ENCODE measurements at regions not wholly inside any gene's neighbourhood (a gene's known extent, or its start where the extent isn't known, plus 50 kb on each side); places are given as distances from the start of the nearest gene placed in this dataset.

- TF ChIP-seq PRDM15 (CRISPR knock-in tag; IDR thresholded peaks at IDR 0.05), result no peak
- TF ChIP-seq JAZF1 (CRISPR knock-in tag; IDR thresholded peaks at IDR 0.05), result no peak
- TF ChIP-seq ELF4 (CRISPR knock-in tag; IDR thresholded peaks at IDR 0.05; ENCODE audit: low read depth), result no peak
- no peak for TF ChIP-seq OVOL2 (CRISPR knock-in tag; IDR thresholded peaks at IDR 0.05; ENCODE audit: borderline replicate concordance)
- no peak for TF ChIP-seq ZNF232 (CRISPR knock-in tag; IDR thresholded peaks at IDR 0.05)
These were observed 345.9 kb upstream of the MANEA start (continued) for GRCh38 chr6:95231416-95231815.

- Mint-ChIP-seq H3K36me3 (no peaks in the 10 kb centered on the region), H3K27ac (no peak overlapping the region), H3K4me3 (no peak overlapping the region), H3K4me1 (peaks cover 6% of the 10 kb centered on the region), H3K27me3 (ENCODE audit: low read depth) (peaks cover 38% of the 10 kb centered on the region), H3K9me3 (no peaks in the 10 kb centered on the region)
- ChIA-PET CTCF (no interaction called here), POLR2A (no interaction called here)
- ATAC-seq (no peak), DNase-seq (ENCODE audit: low spot score) (no peak)
- TF ChIP-seq ESRRA (CRISPR knock-in tag; IDR thresholded peaks at IDR 0.05; ENCODE audit: borderline replicate concordance), result no peak
- no peak for TF ChIP-seq IRF1 (CRISPR knock-in tag; IDR thresholded peaks at IDR 0.05)
- TF ChIP-seq STAT6 (CRISPR knock-in tag; conservative IDR thresholded peaks at IDR 0.05; ENCODE audit: low read depth), result no peak
- no peak for TF ChIP-seq SP1 (CRISPR knock-in tag; conservative IDR thresholded peaks at IDR 0.05)
- no peak for TF ChIP-seq AFF4 (CRISPR knock-in tag; IDR thresholded peaks at IDR 0.05; ENCODE audit: borderline replicate concordance)
- TF ChIP-seq CBFB (CRISPR knock-in tag; IDR thresholded peaks at IDR 0.05; ENCODE audit: low read depth), result no peak
- TF ChIP-seq ZMAT4 (CRISPR knock-in tag; IDR thresholded peaks at IDR 0.05), result no peak
- TF ChIP-seq ZNF425 (CRISPR knock-in tag; conservative IDR thresholded peaks at IDR 0.05), result no peak
- no peak for TF ChIP-seq FOXJ3 (CRISPR knock-in tag; IDR thresholded peaks at IDR 0.05; ENCODE audit: borderline replicate concordance)
- no peak for TF ChIP-seq HMGXB4 (CRISPR knock-in tag; IDR thresholded peaks at IDR 0.05)
- TF ChIP-seq TCF7 (CRISPR knock-in tag; IDR thresholded peaks at IDR 0.05; ENCODE audit: low read depth), result no peak
- TF ChIP-seq IRF2 (CRISPR knock-in tag; IDR thresholded peaks at IDR 0.05; ENCODE audit: borderline replicate concordance, low read depth), result no peak
- no peak for TF ChIP-seq ZNF416 (CRISPR knock-in tag; IDR thresholded peaks at IDR 0.05)
- TF ChIP-seq ZNF121 (CRISPR knock-in tag; IDR thresholded peaks at IDR 0.05), result no peak
- no peak for TF ChIP-seq ZNF396 (CRISPR knock-in tag; IDR thresholded peaks at IDR 0.05; ENCODE audit: borderline replicate concordance)
These were observed 344.9 kb upstream of the MANEA start for GRCh38 chr6:95232446-95232845.

Data from WTC11 (cell line).